Effector CD8-positive, alpha-beta T cell (primary cell): ENCODE measurements at regions not wholly inside any gene's neighbourhood (a gene's known extent, or its start where the extent isn't known, plus 50 kb on each side); places are given as distances from the start of the nearest gene placed in this dataset.

Source experiments
- DNase-seq: peaks from one replicate; lab custom pipeline; 2025; lab: John Stamatoyannopoulos, UW

- no peak for DNase-seq
Measured at GRCh38 chr3:101172516-101172915, 147.9 kb downstream of the IMPG2 start.

- no peak for DNase-seq
Measured at GRCh38 chr3:101171681-101172191, 148.6 kb downstream of the IMPG2 start.

- no peak for DNase-seq
Measured at GRCh38 chr3:101170806-101171558, 149.4 kb downstream of the IMPG2 start.

- DNase-seq = no peak
Measured at GRCh38 chr3:101170062-101170771, 150.2 kb downstream of the IMPG2 start.

GRCh38 chr3:101169516-101169915 lies 150.9 kb downstream of the IMPG2 start:
- no peak for DNase-seq

- DNase-seq = no peak
Measured at GRCh38 chr3:101167376-101167775, 153.0 kb downstream of the IMPG2 start.

- no peak for DNase-seq
Measured at GRCh38 chr3:101166150-101166549, 154.2 kb downstream of the IMPG2 start.

GRCh38 chr3:101163554-101163953 lies 156.8 kb downstream of the IMPG2 start:
- no peak for DNase-seq

GRCh38 chr3:101159478-101159877 lies 160.9 kb downstream of the IMPG2 start:
- no peak for DNase-seq

GRCh38 chr3:101158374-101158773 lies 162.0 kb downstream of the IMPG2 start:
- no peak for DNase-seq

GRCh38 chr3:101156787-101157345 lies 163.5 kb downstream of the IMPG2 start:
- DNase-seq = no peak

- DNase-seq = no peak
Measured at GRCh38 chr3:101155825-101156224, 162.6 kb upstream of the ABI3BP start.

GRCh38 chr3:101154401-101154800 lies 161.2 kb upstream of the ABI3BP start:
- DNase-seq = no peak

- DNase-seq = no peak
Measured at GRCh38 chr3:101151286-101151913, 158.2 kb upstream of the ABI3BP start.

GRCh38 chr3:101150504-101150903 lies 157.3 kb upstream of the ABI3BP start:
- DNase-seq = no peak

GRCh38 chr3:101149707-101150106 lies 156.5 kb upstream of the ABI3BP start:
- no peak for DNase-seq

GRCh38 chr3:101149251-101149650 lies 156.0 kb upstream of the ABI3BP start:
- DNase-seq = no peak

GRCh38 chr3:101148001-101148400 lies 154.8 kb upstream of the ABI3BP start:
- no peak for DNase-seq

GRCh38 chr3:101146946-101147345 lies 153.7 kb upstream of the ABI3BP start:
- no peak for DNase-seq

GRCh38 chr3:101144105-101144504 lies 150.9 kb upstream of the ABI3BP start:
- no peak for DNase-seq

GRCh38 chr3:101143012-101143411 lies 149.8 kb upstream of the ABI3BP start:
- DNase-seq = no peak

- DNase-seq = no peak
Measured at GRCh38 chr3:101142160-101142559, 148.9 kb upstream of the ABI3BP start.
